ENCODE measurements at regions not wholly inside any gene's neighbourhood (a gene's known extent, or its start where the extent isn't known, plus 50 kb on each side); places are given as distances from the start of the nearest gene placed in this dataset.

- Mint-ChIP-seq H3K36me3 (no peaks in the 10 kb centered on the region), H3K27ac (no peak overlapping the region), H3K9me3 (peaks cover 0 to 8% (median 0%) of the 10 kb centered on the region in 7 donors), H3K4me3 (no peak overlapping the region), H3K27me3 (ENCODE audit: low read depth in 3 of 3) (no peaks in the 10 kb centered on the region), H3K4me1 (no peaks in the 10 kb centered on the region)
- intact Hi-C loops (cut with micrococcal nuclease) = no loop called here
- H3K9me3 ChIP-seq (replicated peaks in 1 of 2; ENCODE audit: control insufficient read depth in 1 of 2, insufficient read depth in 1 of 2, low read length in 2 of 2) = no peaks in the 10 kb centered on the region
- no peak overlapping the region for H3K27ac ChIP-seq (ENCODE audit: low read depth in 1 of 2, low read length in 2 of 2)
- no peaks in the 10 kb centered on the region for H3K27me3 ChIP-seq (ENCODE audit: control insufficient read depth in 2 of 2, insufficient read depth in 2 of 2, low read length in 2 of 2)
- H3K4me3 ChIP-seq (replicated peaks in 1 of 3; ENCODE audit: low read depth in 2 of 3, low read length in 3 of 3) = no peak overlapping the region
- H3K79me2 ChIP-seq (ENCODE audit: insufficient read depth, low read length) = no peaks in the 10 kb centered on the region
- WGBS (ENCODE audit: insufficient coverage) = no CpG with 5 or more reads among the region's 2 CpGs
- no peak overlapping the region for H3K4me2 ChIP-seq (replicated peaks; ENCODE audit: extremely low read depth, low read length, poor library complexity, severe bottlenecking)
- no peaks in the 10 kb centered on the region for H3K36me3 ChIP-seq (replicated peaks in 1 of 2; ENCODE audit: control insufficient read depth in 1 of 2, insufficient read depth in 2 of 2, low read length in 2 of 2)
- no peak overlapping the region for H3K9ac ChIP-seq (ENCODE audit: insufficient read depth, low read length, poor library complexity, severe bottlenecking)
- no peak overlapping the region for H2AFZ ChIP-seq (ENCODE audit: insufficient read depth, low read depth, low read length, poor library complexity, severe bottlenecking)
- no peak for TF ChIP-seq CTCF (IDR thresholded peaks at IDR 0.05)
- DNase-seq = no peak
- H3K4me1 ChIP-seq (ENCODE audit: control insufficient read depth in 1 of 2, insufficient read depth in 2 of 2, low read length in 2 of 2) = no peaks in the 10 kb centered on the region
- no peaks in the 10 kb centered on the region for H4K20me1 ChIP-seq (ENCODE audit: insufficient read depth, low read length)
These were observed 1143.8 kb upstream of the MAP3K7 start for GRCh38 chr6:91730710-91731109.

GRCh38 chr6:91720324-91720723 is 1133.5 kb upstream of the MAP3K7 start:
- WGBS (ENCODE audit: insufficient coverage) = no CpG with 5 or more reads among the region's 1 CpG

More at GRCh38 chr6:91720324-91720723, 1133.5 kb upstream of the MAP3K7 start:
- Mint-ChIP-seq H3K9me3 (peaks cover 0 to 6% (median 2%) of the 10 kb centered on the region in 7 donors), H3K4me3 (no peak overlapping the region), H3K27ac (no peak overlapping the region), H3K36me3 (no peaks in the 10 kb centered on the region), H3K27me3 (ENCODE audit: low read depth in 3 of 3) (no peaks in the 10 kb centered on the region), H3K4me1 (no peaks in the 10 kb centered on the region)
- DNase-seq = no peak
- H3K27ac ChIP-seq (ENCODE audit: low read depth in 1 of 2, low read length in 2 of 2) = no peak overlapping the region
- no peaks in the 10 kb centered on the region for H3K4me1 ChIP-seq (ENCODE audit: control insufficient read depth in 1 of 2, insufficient read depth in 2 of 2, low read length in 2 of 2)
- H3K36me3 ChIP-seq (replicated peaks in 1 of 2; ENCODE audit: control insufficient read depth in 1 of 2, insufficient read depth in 2 of 2, low read length in 2 of 2) = no peaks in the 10 kb centered on the region
- no peaks in the 10 kb centered on the region for H3K79me2 ChIP-seq (ENCODE audit: insufficient read depth, low read length)
- H3K27me3 ChIP-seq (ENCODE audit: control insufficient read depth in 2 of 2, insufficient read depth in 2 of 2, low read length in 2 of 2) = no peaks in the 10 kb centered on the region
- H3K9ac ChIP-seq (ENCODE audit: insufficient read depth, low read length, poor library complexity, severe bottlenecking) = no peak overlapping the region
- intact Hi-C loops (cut with micrococcal nuclease) = no loop called here
- H3K4me3 ChIP-seq (replicated peaks in 1 of 3; ENCODE audit: low read depth in 2 of 3, low read length in 3 of 3) = no peak overlapping the region
- H3K4me2 ChIP-seq (replicated peaks; ENCODE audit: extremely low read depth, low read length, poor library complexity, severe bottlenecking) = no peak overlapping the region
- H3K9me3 ChIP-seq (replicated peaks in 1 of 2; ENCODE audit: control insufficient read depth in 1 of 2, insufficient read depth in 1 of 2, low read length in 2 of 2) = peaks cover 2 to 3% of the 10 kb centered on the region in 2 donors
- H2AFZ ChIP-seq (ENCODE audit: insufficient read depth, low read depth, low read length, poor library complexity, severe bottlenecking) = no peak overlapping the region
- no peaks in the 10 kb centered on the region for H4K20me1 ChIP-seq (ENCODE audit: insufficient read depth, low read length)
- TF ChIP-seq CTCF (IDR thresholded peaks at IDR 0.05) = no peak
